HEK293 (cell line): ENCODE measurements at regions not wholly inside any gene's neighbourhood (a gene's known extent, or its start where the extent isn't known, plus 50 kb on each side); places are given as distances from the start of the nearest gene placed in this dataset.

ENCODE experiments used
- CTCF ChIA-PET: fragments of 350-600 bp; formaldehyde crosslinking; extraction: SDS; loops from one replicate; lab custom pipeline; 2021; ENCODE audit warnings: antibody characterized with exemption; lab: Yijun Ruan, JAX
- POLR2A ChIA-PET: fragments of 300-600 bp; formaldehyde crosslinking; extraction: SDS; loops from one replicate; lab custom pipeline; 2020; ENCODE audit warnings: antibody characterized with exemption, inconsistent platforms; lab: Yijun Ruan, JAX
- H3K27ac ChIP-seq: fragments of 200-500 bp; sonication (Bioruptor generic); 2 replicates; pipeline ENCODE4 v1.5.1; 2014; ENCODE audit warnings: low read depth, low read length, control low read depth, inconsistent platforms; ENCODE audit errors: extremely low read depth
- H3K36me3 ChIP-seq, 2 experiments: fragments of 200-500 bp in 1 of 2; sonication (Bioruptor generic) in 1 of 2; 1 replicate in 1 of 2; 2 replicates in 1 of 2; pipeline ENCODE4 v1.5.1; 2014 to 2017; ENCODE audit warnings: inconsistent platforms in 2 of 2, low read length in 2 of 2; ENCODE audit not compliant: control insufficient read depth in 2 of 2, insufficient read depth in 1 of 2
- H3K4me1 ChIP-seq: fragments of 200-500 bp; sonication (Bioruptor generic); 2 replicates; pipeline ENCODE4 v1.5.1; 2014; ENCODE audit warnings: mild to moderate bottlenecking, low read length, inconsistent platforms; ENCODE audit not compliant: control insufficient read depth, insufficient read depth
- H3K4me3 ChIP-seq: 2 replicates; pipeline ENCODE4 v1.5.1; 2011; ENCODE audit warnings: low read depth, mild to moderate bottlenecking, control low read depth, low read length, moderate library complexity
- H3K9me3 ChIP-seq: fragments of 200-500 bp; sonication (Bioruptor generic); 2 replicates; pipeline ENCODE4 v1.5.1; 2014; ENCODE audit warnings: low read depth, low read length, inconsistent platforms; ENCODE audit not compliant: control insufficient read depth, insufficient read depth
- BCL6B ChIP-seq: fragments of 450-650 bp; formaldehyde crosslinking; IDR thresholded peaks from 2 replicates; pipeline ENCODE4 v1.5.1; 2017; ENCODE audit warnings: missing biosample characterization, missing genetic modification characterization
- EGR2 ChIP-seq: fragments of 450-650 bp; formaldehyde crosslinking; IDR thresholded peaks from 2 replicates; pipeline ENCODE4 v1.5.1; 2016; ENCODE audit warnings: low read depth, missing biosample characterization, missing genetic modification characterization
- IKZF3 ChIP-seq: fragments of 450-650 bp; IDR thresholded peaks from 2 replicates; pipeline ENCODE4 v1.5.0; 2018; ENCODE audit warnings: missing biosample characterization, mild to moderate bottlenecking, missing genetic modification characterization, moderate library complexity
- MZF1 ChIP-seq: fragments of 450-650 bp; formaldehyde crosslinking; IDR thresholded peaks from 2 replicates; pipeline ENCODE4 v1.5.1; 2017; ENCODE audit warnings: missing biosample characterization, missing genetic modification characterization, borderline replicate concordance
- OSR2 ChIP-seq: fragments of 450-650 bp; formaldehyde crosslinking; IDR thresholded peaks from 2 replicates; pipeline ENCODE4 v1.5.1; 2016; ENCODE audit warnings: missing biosample characterization, missing genetic modification characterization
- PBX3 ChIP-seq: sonication (generic); formaldehyde crosslinking; IDR thresholded peaks from 2 replicates; pipeline ENCODE4 v1.8.1; 2022; ENCODE audit warnings: mild to moderate bottlenecking, moderate library complexity, missing genetic modification reagents
- WT1 ChIP-seq: fragments of 450-650 bp; formaldehyde crosslinking; IDR thresholded peaks from 2 replicates; pipeline ENCODE4 v1.5.1; 2016; ENCODE audit warnings: missing biosample characterization, missing genetic modification characterization
- ZEB2 ChIP-seq: fragments of 450-650 bp; formaldehyde crosslinking; IDR thresholded peaks from 2 replicates; pipeline ENCODE4 v1.5.1; 2016; ENCODE audit warnings: missing biosample characterization, missing genetic modification characterization
- ZNF114 ChIP-seq: fragments of 450-650 bp; formaldehyde crosslinking; IDR thresholded peaks from 2 replicates; pipeline ENCODE4 v1.5.0; 2017; ENCODE audit warnings: missing biosample characterization, missing genetic modification characterization
- ZNF155 ChIP-seq: fragments of 450-650 bp; formaldehyde crosslinking; IDR thresholded peaks from 2 replicates; pipeline ENCODE4 v1.5.1; 2016; ENCODE audit warnings: missing biosample characterization, missing genetic modification characterization
- ZNF175 ChIP-seq: fragments of 450-650 bp; formaldehyde crosslinking; IDR thresholded peaks from 2 replicates; pipeline ENCODE4 v1.5.1; 2016; ENCODE audit warnings: missing biosample characterization, missing genetic modification characterization
- ZNF211 ChIP-seq: fragments of 450-650 bp; formaldehyde crosslinking; IDR thresholded peaks from 2 replicates; pipeline ENCODE4 v1.5.1; 2016; ENCODE audit warnings: low read depth, missing biosample characterization, missing genetic modification characterization
- ZNF398 ChIP-seq: fragments of 450-650 bp; formaldehyde crosslinking; IDR thresholded peaks from 2 replicates; pipeline ENCODE4 v1.5.1; 2017; ENCODE audit warnings: missing biosample characterization, missing genetic modification characterization
- ZNF423 ChIP-seq: fragments of 450-650 bp; formaldehyde crosslinking; IDR thresholded peaks from 2 replicates; pipeline ENCODE4 v1.5.1; 2016; ENCODE audit warnings: missing biosample characterization, missing genetic modification characterization
- ZNF449 ChIP-seq: fragments of 450-650 bp; formaldehyde crosslinking; IDR thresholded peaks from 2 replicates; pipeline ENCODE4 v1.5.1; 2017; ENCODE audit warnings: missing biosample characterization, mild to moderate bottlenecking, missing genetic modification characterization, moderate library complexity
- ZNF473 ChIP-seq: fragments of 450-650 bp; formaldehyde crosslinking; IDR thresholded peaks from 2 replicates; pipeline ENCODE4 v1.5.1; 2017; ENCODE audit warnings: missing biosample characterization, missing genetic modification characterization
- ZNF488 ChIP-seq: fragments of 450-650 bp; formaldehyde crosslinking; IDR thresholded peaks from 2 replicates; pipeline ENCODE4 v1.5.1; 2016; ENCODE audit warnings: missing biosample characterization, missing genetic modification characterization
- ZNF544 ChIP-seq: fragments of 450-650 bp; formaldehyde crosslinking; IDR thresholded peaks from 2 replicates; pipeline ENCODE4 v1.5.0; 2017; ENCODE audit warnings: missing biosample characterization, missing genetic modification characterization
- ZNF561 ChIP-seq: fragments of 450-650 bp; IDR thresholded peaks from 2 replicates; pipeline ENCODE4 v1.5.1; 2018; ENCODE audit warnings: missing biosample characterization, missing genetic modification characterization, borderline replicate concordance
- ZNF707 ChIP-seq: fragments of 450-650 bp; formaldehyde crosslinking; IDR thresholded peaks from 2 replicates; pipeline ENCODE4 v1.5.1; 2016; ENCODE audit warnings: missing biosample characterization, missing genetic modification characterization
- ZNF768 ChIP-seq: fragments of 450-650 bp; formaldehyde crosslinking; IDR thresholded peaks from 2 replicates; pipeline ENCODE4 v1.5.1; 2018; ENCODE audit warnings: missing biosample characterization, mild to moderate bottlenecking, missing genetic modification characterization
- ZNF785 ChIP-seq: fragments of 450-650 bp; formaldehyde crosslinking; IDR thresholded peaks from 2 replicates; pipeline ENCODE4 v1.5.1; 2016; ENCODE audit warnings: missing biosample characterization, missing genetic modification characterization
- ZNF792 ChIP-seq: fragments of 450-650 bp; formaldehyde crosslinking; IDR thresholded peaks from 2 replicates; pipeline ENCODE4 v1.5.1; 2016; ENCODE audit warnings: missing biosample characterization, missing genetic modification characterization

- Histone ChIP-seq H3K36me3 (no peaks in the 10 kb centered on the region), H3K4me3 (no peak overlapping the region), H3K4me1 (no peaks in the 10 kb centered on the region), H3K27ac (no peak overlapping the region), H3K9me3 (no peaks in the 10 kb centered on the region)
- ChIA-PET POLR2A (no interaction called here), CTCF (no interaction called here)
- TF ChIP-seq ZNF398 (tag by site-specific recombination) (no peak), WT1 (tag by site-specific recombination) (no peak), ZNF155 (tag by site-specific recombination) (no peak), ZNF211 (tag by site-specific recombination) (no peak), ZNF114 (no peak), EGR2 (tag by site-specific recombination) (no peak), PBX3 (CRISPR knock-in tag) (no peak), ZNF488 (tag by site-specific recombination) (no peak), ZNF561 (tag by site-specific recombination) (no peak), MZF1 (tag by site-specific recombination) (no peak), ZNF707 (tag by site-specific recombination) (no peak), ZEB2 (tag by site-specific recombination) (no peak), ZNF175 (tag by site-specific recombination) (no peak), IKZF3 (tag by site-specific recombination) (no peak), OSR2 (tag by site-specific recombination) (no peak), BCL6B (no peak), ZNF449 (tag by site-specific recombination) (no peak)
These were observed 86.4 kb downstream of the SOX1 start for GRCh38 chr13:112153364-112153763.

- CTCF ChIA-PET: no interaction called here
- H3K9me3 ChIP-seq: no peaks in the 10 kb centered on the region
- no peak for TF ChIP-seq IKZF3 (tag by site-specific recombination)
- no peak for TF ChIP-seq ZNF792 (tag by site-specific recombination)
- TF ChIP-seq ZNF785 (tag by site-specific recombination): no peak
- TF ChIP-seq ZNF768: no peak
- TF ChIP-seq ZNF544: no peak
- TF ChIP-seq ZNF473 (tag by site-specific recombination): no peak
- no peak for TF ChIP-seq ZNF423 (tag by site-specific recombination)
- no peak for TF ChIP-seq WT1 (tag by site-specific recombination)
These were observed 86.9 kb downstream of the SOX1 start for GRCh38 chr13:112153846-112154245.

More at GRCh38 chr13:112153846-112154245, 86.9 kb downstream of the SOX1 start:
- H3K4me3 ChIP-seq: no peak overlapping the region
- H3K27ac ChIP-seq: no peak overlapping the region
- POLR2A ChIA-PET: no interaction called here
- H3K36me3 ChIP-seq: no peaks in the 10 kb centered on the region
- no peaks in the 10 kb centered on the region for H3K4me1 ChIP-seq
